Loucy (cell line): ENCODE measurements at regions not wholly inside any gene's neighbourhood (a gene's known extent, or its start where the extent isn't known, plus 50 kb on each side); places are given as distances from the start of the nearest gene placed in this dataset.

Experiments
- EZH2phosphoT487 ChIP-seq: fragments of 200-600 bp; IDR thresholded peaks from 2 replicates; pipeline ENCODE4 v1.6.1; 2018; ENCODE audit warnings: antibody characterized with exemption, mild to moderate bottlenecking, moderate library complexity, borderline replicate concordance
- TF ChIP-seq, protein P1 (sequence below): fragments of 200-600 bp; sonication (generic); conservative IDR thresholded peaks from 2 replicates; pipeline ENCODE4 v1.5.1; 2014; ENCODE audit warnings: mild to moderate bottlenecking, antibody characterized with exemption, low read length

DNA sequence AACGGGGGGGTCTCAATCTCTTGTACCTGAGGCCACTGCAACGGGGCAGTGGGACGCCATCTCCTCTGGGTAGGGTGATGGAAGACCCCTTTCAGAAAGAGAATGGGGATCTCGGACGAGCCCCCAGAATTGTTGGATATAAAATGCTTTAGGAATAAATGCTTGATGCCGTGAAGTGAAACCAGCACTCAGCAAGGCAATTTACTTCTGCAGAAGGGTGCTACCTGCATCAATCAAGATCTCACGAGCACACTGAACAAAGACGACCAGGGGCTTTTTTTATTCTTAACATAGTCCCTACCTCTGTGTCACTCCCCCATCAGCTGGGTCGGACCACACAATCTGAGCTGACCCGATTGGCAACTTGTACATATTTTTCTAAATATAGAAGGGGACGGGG lies 203.6 kb upstream of the TBX18 start:
- TF ChIP-seq, protein P1, sequence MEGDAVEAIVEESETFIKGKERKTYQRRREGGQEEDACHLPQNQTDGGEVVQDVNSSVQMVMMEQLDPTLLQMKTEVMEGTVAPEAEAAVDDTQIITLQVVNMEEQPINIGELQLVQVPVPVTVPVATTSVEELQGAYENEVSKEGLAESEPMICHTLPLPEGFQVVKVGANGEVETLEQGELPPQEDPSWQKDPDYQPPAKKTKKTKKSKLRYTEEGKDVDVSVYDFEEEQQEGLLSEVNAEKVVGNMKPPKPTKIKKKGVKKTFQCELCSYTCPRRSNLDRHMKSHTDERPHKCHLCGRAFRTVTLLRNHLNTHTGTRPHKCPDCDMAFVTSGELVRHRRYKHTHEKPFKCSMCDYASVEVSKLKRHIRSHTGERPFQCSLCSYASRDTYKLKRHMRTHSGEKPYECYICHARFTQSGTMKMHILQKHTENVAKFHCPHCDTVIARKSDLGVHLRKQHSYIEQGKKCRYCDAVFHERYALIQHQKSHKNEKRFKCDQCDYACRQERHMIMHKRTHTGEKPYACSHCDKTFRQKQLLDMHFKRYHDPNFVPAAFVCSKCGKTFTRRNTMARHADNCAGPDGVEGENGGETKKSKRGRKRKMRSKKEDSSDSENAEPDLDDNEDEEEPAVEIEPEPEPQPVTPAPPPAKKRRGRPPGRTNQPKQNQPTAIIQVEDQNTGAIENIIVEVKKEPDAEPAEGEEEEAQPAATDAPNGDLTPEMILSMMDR, result no peak
- no peak for TF ChIP-seq EZH2phosphoT487
